Pancreas (tissue), 10 donors: ENCODE measurements at regions not wholly inside any gene's neighbourhood (a gene's known extent, or its start where the extent isn't known, plus 50 kb on each side); places are given as distances from the start of the nearest gene placed in this dataset.

Experiments used
- ATAC-seq, 4 donors: fragments of 200-7000 bp; cut with Tn5 transposase; one replicate each; pipeline versions ENCODE4 v1.8.0 to v1.9.1; 2020; ENCODE audit warnings: mild to moderate bottlenecking in 4 of 4, moderate library complexity in 4 of 4
- DNase-seq, 6 donors: peaks; one replicate each; pipeline ENCODE4 v3.0.0-alpha.2; 2020
- FAIRE-seq: peaks from 2 replicates; lab custom pipeline; 2012; peaks lifted over from hg19 to GRCh38; lab: Jason Lieb, UNC
- H3K27ac ChIP-seq, 4 donors: fragments of 200-600 bp; sonication (generic); 1 replicate in 3 of 4; 2 replicates in 1 of 4; pipeline versions ENCODE4 v1.5.0 to v1.8.0; 2020
- H3K27me3 ChIP-seq, 4 donors: fragments of 200-600 bp; one replicate each; pipeline ENCODE4 v1.8.0; 2021
- H3K36me3 ChIP-seq, 3 donors: fragments of 200-600 bp; sonication (generic) in 1 of 3; one replicate each; pipeline versions ENCODE4 v1.5.0 to v1.8.0; 2020 to 2021
- H3K4me1 ChIP-seq, 3 donors: fragments of 200-600 bp; one replicate each; pipeline ENCODE4 v1.8.0; 2021
- H3K4me3 ChIP-seq, 4 donors: fragments of 200-600 bp; sonication (generic) in 2 of 4; one replicate each; pipeline versions ENCODE4 v1.5.0 to v1.8.0; 2020 to 2021
- H3K9me3 ChIP-seq, 4 donors: fragments of 200-600 bp; one replicate each; pipeline ENCODE4 v1.8.0; 2021
- CTCF ChIP-seq, 4 donors: fragments of 200-600 bp; sonication (generic) in 3 of 4; IDR thresholded peaks; one replicate each; pipeline versions ENCODE4 v1.5.0 to v1.8.0; 2021; ENCODE audit warnings: antibody characterized with exemption in 4 of 4
- WGBS, 2 donors: extraction: QIAGEN DNeasy Blood & Tissue Kit; methylation state at CpG; one replicate each; pipeline ENCODE4 v1.1.7; 2013; 5-methylcytosine and 5-hydroxymethylcytosine counted together
- intact Hi-C, 3 donors: fragments of 100-400 bp; cut with DNase I; formaldehyde crosslinking; loops; one replicate each; pipeline versions ENCODE4 v1.11.1 to v1.14.2; 2022
- donor health status: healthy with polysubstance abuse.
- donor health status: DM: no; HTN: no; CAD: no; lungs with moderate emphysema.
- donor health status: DM: no; HTN: no; CAD: no.
- donor health status: control.
- donor health status: control.
- donor health status: Bipolar disorder and iron deficiency.
- donor health status: DM: yes; HTN: yes; CAD: no.
- donor health status: DM: no; HTN: no; CAD: no.
- donor health status: DM: no; HTN: no; CAD: no.
- donor health status: DM: yes; HTN: yes; CAD: no.

GRCh38 chr17:72359811-72360210 lies 239.0 kb downstream of the SOX9 start:
- intact Hi-C loops, result no loop called here
- ATAC-seq (no peak), DNase-seq (peak in 1 of 6 donors; percentile 4), FAIRE-seq (no peak)
- Histone ChIP-seq H3K9me3 (no peaks in the 10 kb centered on the region), H3K27me3 (no peaks in the 10 kb centered on the region), H3K4me1 (no peaks in the 10 kb centered on the region), H3K4me3 (no peak overlapping the region), H3K36me3 (no peaks in the 10 kb centered on the region), H3K27ac (no peak overlapping the region)
- no peak for TF ChIP-seq CTCF (IDR thresholded peaks at IDR 0.05)
- 89 to 94% methylated on average over 5 of the region's 5 CpGs for WGBS, 2 donors

- ATAC-seq (peak in 1 of 4 donors; percentile 31), DNase-seq (peak in 1 of 6 donors; percentile 37), FAIRE-seq (no peak)
- WGBS, 2 donors, result 29 to 31% methylated on average over 6 of the region's 6 CpGs
- Histone ChIP-seq H3K9me3 (no peaks in the 10 kb centered on the region), H3K4me1 (no peaks in the 10 kb centered on the region), H3K27me3 (no peaks in the 10 kb centered on the region), H3K4me3 (no peak overlapping the region), H3K27ac (no peak overlapping the region), H3K36me3 (no peaks in the 10 kb centered on the region)
- no peak for TF ChIP-seq CTCF (IDR thresholded peaks at IDR 0.05)
- intact Hi-C loops, result no loop called here
These were observed 239.6 kb downstream of the SOX9 start for GRCh38 chr17:72360386-72360940.

GRCh38 chr17:72361892-72362291 lies 241.1 kb downstream of the SOX9 start:
- Histone ChIP-seq H3K36me3 (no peaks in the 10 kb centered on the region), H3K4me1 (no peaks in the 10 kb centered on the region), H3K27ac (no peak overlapping the region), H3K9me3 (no peaks in the 10 kb centered on the region), H3K4me3 (no peak overlapping the region), H3K27me3 (no peaks in the 10 kb centered on the region)
- no peak for TF ChIP-seq CTCF (IDR thresholded peaks at IDR 0.05)
- 92 to 94% methylated on average over 6 of the region's 6 CpGs for WGBS, 2 donors
- DNase-seq, result peak in 1 of 6 donors; percentile 17
- ATAC-seq, result no peak
- intact Hi-C loops, result no loop called here
- no peak for FAIRE-seq

- 80 to 82% methylated on average over 9 of the region's 9 CpGs for WGBS, 2 donors
- no peaks in the 10 kb centered on the region for H3K9me3 ChIP-seq
- no peak overlapping the region for H3K4me3 ChIP-seq
- no peak for ATAC-seq
- no peaks in the 10 kb centered on the region for H3K27me3 ChIP-seq
- intact Hi-C loops, result no loop called here
- no peaks in the 10 kb centered on the region for H3K4me1 ChIP-seq
- TF ChIP-seq CTCF (IDR thresholded peaks at IDR 0.05), result no peak
- no peak for FAIRE-seq
- H3K27ac ChIP-seq, result no peak overlapping the region
- DNase-seq, result peak in 1 of 6 donors; percentile 13
- no peaks in the 10 kb centered on the region for H3K36me3 ChIP-seq
These were observed 241.7 kb downstream of the SOX9 start for GRCh38 chr17:72362376-72363088.

GRCh38 chr17:72363089-72363610 lies 242.3 kb downstream of the SOX9 start:
- 88% methylated on average over 6 of the region's 6 CpGs for WGBS, 2 donors
- ATAC-seq (no peak), FAIRE-seq (no peak), DNase-seq (peak in 1 of 6 donors; percentile 15)
- Histone ChIP-seq H3K27me3 (no peaks in the 10 kb centered on the region), H3K36me3 (no peaks in the 10 kb centered on the region), H3K27ac (no peak overlapping the region), H3K4me3 (no peak overlapping the region), H3K9me3 (no peaks in the 10 kb centered on the region), H3K4me1 (no peaks in the 10 kb centered on the region)
- intact Hi-C loops, result no loop called here
- no peak for TF ChIP-seq CTCF (IDR thresholded peaks at IDR 0.05)
